HepG2 (cell line): ENCODE measurements at regions not wholly inside any gene's neighbourhood (a gene's known extent, or its start where the extent isn't known, plus 50 kb on each side); places are given as distances from the start of the nearest gene placed in this dataset.

ENCODE experiments used
- ATAC-seq: fragments of 200-7000 bp; cut with Tn5 transposase; 3 replicates; pipeline ENCODE4 v1.9.1; 2020; ENCODE audit warnings: mild to moderate bottlenecking, moderate library complexity
- BruUV-seq: library from RNA; stranded (reverse); fragments of 400-500 nt; replicated peaks from 2 replicates; lab custom pipeline; 2021; lab: Mats Ljungman, UMichigan
- CTCF ChIA-PET: fragments of 300-600 bp; formaldehyde crosslinking; extraction: SDS; loops from one replicate; lab custom pipeline; 2021; ENCODE audit warnings: low total read pairs, inconsistent platforms, low intra/inter-chr PET ratio; lab: Yijun Ruan, JAX
- POLR2A ChIA-PET: fragments of 350-600 bp; sonication (Branson Sonifier 250); formaldehyde crosslinking; loops from one replicate; lab custom pipeline; 2020; ENCODE audit warnings: antibody characterized with exemption, inconsistent platforms; lab: Yijun Ruan, JAX
- DNase-seq: peaks from one replicate; pipeline ENCODE4 v3.0.0-alpha.2; 2015; ENCODE audit warnings: low spot score
- FAIRE-seq: peaks from 3 replicates; lab custom pipeline; 2011; peaks lifted over from hg19 to GRCh38; lab: Jason Lieb, UNC
- H2AFZ ChIP-seq: one replicate; pipeline ENCODE4 v1.6.1; 2011; ENCODE audit warnings: low read length, inconsistent platforms
- H3K27ac ChIP-seq: fragments of 300-600 bp; 3 replicates; pipeline ENCODE4 v1.8.0; 2011; ENCODE audit warnings: mixed run types, mild to moderate bottlenecking, mixed read lengths, low read length, inconsistent platforms; ENCODE audit not compliant: insufficient read depth; ENCODE audit errors: extremely low read length
- H3K27me3 ChIP-seq, 2 experiments: fragments of 200-600 bp in 1 of 2; 2 replicates in 1 of 2; 3 replicates in 1 of 2; pipeline versions ENCODE4 v1.6.0 to v1.8.0; 2011; ENCODE audit warnings: low read length in 2 of 2, mild to moderate bottlenecking in 2 of 2, moderate library complexity in 2 of 2, inconsistent platforms in 1 of 2; ENCODE audit not compliant: insufficient read depth in 2 of 2, control insufficient read depth in 1 of 2
- H3K36me3 ChIP-seq, 2 experiments: fragments of 200-600 bp in 1 of 2; replicated peaks in 1 of 2; 2 replicates in 1 of 2; 3 replicates in 1 of 2; pipeline versions ENCODE4 v1.5.1 to v1.8.0; 2011; ENCODE audit warnings: low read length in 2 of 2, inconsistent platforms in 1 of 2; ENCODE audit not compliant: insufficient read depth in 2 of 2, control insufficient read depth in 1 of 2
- H3K4me1 ChIP-seq: 2 replicates; pipeline ENCODE4 v1.5.1; 2012; ENCODE audit warnings: low read length, inconsistent platforms; ENCODE audit not compliant: insufficient read depth
- H3K4me2 ChIP-seq: 2 replicates; pipeline ENCODE4 v1.6.0; 2011; ENCODE audit warnings: low read depth, low read length, inconsistent platforms
- H3K4me3 ChIP-seq, 3 experiments: fragments of 200-600 bp in 1 of 3; sonication (generic), shearing (Covaris generic) in 1 of 3; replicated peaks in 1 of 3; 2 replicates each; pipeline ENCODE4 v1.5.1; 2011 to 2016; ENCODE audit warnings: low read length in 3 of 3, inconsistent platforms in 2 of 3, low read depth in 2 of 3, mild to moderate bottlenecking in 2 of 3, control low read depth in 1 of 3, mixed read lengths in 1 of 3; ENCODE audit not compliant: insufficient read depth in 1 of 3
- H3K79me2 ChIP-seq: one replicate; pipeline ENCODE4 v1.6.1; 2011; ENCODE audit warnings: low read length, inconsistent platforms; ENCODE audit not compliant: insufficient read depth
- H3K9ac ChIP-seq: 2 replicates; pipeline ENCODE4 v1.6.0; 2011; ENCODE audit warnings: mild to moderate bottlenecking, low read depth, low read length, inconsistent platforms; ENCODE audit not compliant: insufficient read depth
- H3K9me3 ChIP-seq: 2 replicates; pipeline ENCODE4 v1.5.1; 2012; ENCODE audit warnings: mild to moderate bottlenecking, low read length
- H4K20me1 ChIP-seq: 2 replicates; pipeline ENCODE4 v1.6.0; 2011; ENCODE audit warnings: inconsistent platforms, mild to moderate bottlenecking, low read length, moderate library complexity; ENCODE audit not compliant: insufficient read depth
- NCOR1 ChIP-seq: fragments of 200-600 bp; sonication (generic); IDR thresholded peaks from 2 replicates; pipeline ENCODE4 v1.7.0; 2017; ENCODE audit warnings: antibody characterized with exemption, low read length, borderline replicate concordance
- TFDP2 ChIP-seq: sonication (generic); formaldehyde crosslinking; IDR thresholded peaks from 2 replicates; pipeline ENCODE4 v1.4.0; 2020; ENCODE audit warnings: missing genetic modification reagents
- ZKSCAN8 ChIP-seq: IDR thresholded peaks from 2 replicates; pipeline ENCODE4 v1.6.1; 2016; ENCODE audit warnings: borderline replicate concordance, missing genetic modification reagents, missing compliant biosample characterization
- WGBS: methylation state at CpG from one replicate; pipeline ENCODE4 v1.1.6; 2017; ENCODE audit warnings: low lambda C conversion rate; 5-methylcytosine and 5-hydroxymethylcytosine counted together
- in situ Hi-C: cut with HindIII; loops from 2 replicates; pipeline ENCODE4 v1.10.0; 2017; ENCODE audit warnings: low pct_unique_long_range_greater_than_20kb; ENCODE audit not compliant: extremely low pct_ligation_motif_present
- intact Hi-C: fragments of 100-400 bp; cut with micrococcal nuclease; formaldehyde crosslinking; loops from one replicate; pipeline ENCODE4 v1.10.0; 2022; ENCODE audit not compliant: unreplicated experiment
- TF ChIP-seq, protein P1 (sequence below): sonication (generic); formaldehyde crosslinking; IDR thresholded peaks from 2 replicates; pipeline ENCODE4 v1.4.0; 2020; ENCODE audit warnings: missing genetic modification reagents

- no peaks in the 10 kb centered on the region for H3K36me3 ChIP-seq
- ATAC-seq (no peak), DNase-seq (no peak), FAIRE-seq (no peak)
- no peaks in the 10 kb centered on the region for H3K9me3 ChIP-seq
- H2AFZ ChIP-seq, result no peak overlapping the region
- H3K4me1 ChIP-seq, result no peaks in the 10 kb centered on the region
- CTCF ChIA-PET, result no interaction called here
- no peak overlapping the region for H3K9ac ChIP-seq
- no TSS peak for BruUV-seq
- H3K79me2 ChIP-seq, result no peaks in the 10 kb centered on the region
- intact Hi-C loops, result no loop called here
- no peak overlapping the region for H3K27ac ChIP-seq
- H3K27me3 ChIP-seq, result peaks cover 0 to 8% of the 10 kb centered on the region in 2 experiments; a peak in 1 of 5 replicates
- H3K4me3 ChIP-seq, result no peak overlapping the region
- H3K4me2 ChIP-seq, result no peak overlapping the region
- in situ Hi-C loops, result no loop called here
- 1% methylated on average over 4 of the region's 4 CpGs for WGBS
- H4K20me1 ChIP-seq, result no peaks in the 10 kb centered on the region
- TF ChIP-seq ZKSCAN8, result no peak
- TF ChIP-seq, all 625 proteins: peak for 0
- POLR2A ChIA-PET, result no interaction called here
Observed at GRCh38 chr4:52288212-52288855, 237.2 kb downstream of the SPATA18 start.

GRCh38 chr4:52290466-52290865, 239.4 kb downstream of the SPATA18 start:
- no peak for DNase-seq

More at GRCh38 chr4:52290466-52290865, 239.4 kb downstream of the SPATA18 start:
- intact Hi-C loops (no loop called here), in situ Hi-C loops (no loop called here)
- Histone ChIP-seq H3K79me2 (no peaks in the 10 kb centered on the region), H3K9ac (no peak overlapping the region), H3K27me3 (peaks cover 0 to 8% of the 10 kb centered on the region in 2 experiments; a peak in 1 of 5 replicates), H4K20me1 (no peaks in the 10 kb centered on the region), H3K4me3 (no peak overlapping the region), H3K36me3 (no peaks in the 10 kb centered on the region), H3K9me3 (no peaks in the 10 kb centered on the region), H3K27ac (no peak overlapping the region), H3K4me2 (no peak overlapping the region), H2AFZ (no peak overlapping the region), H3K4me1 (no peaks in the 10 kb centered on the region)
- 0% methylated on average over 4 of the region's 4 CpGs for WGBS
- TF ChIP-seq NCOR1, result no peak
- TF ChIP-seq, protein P1, sequence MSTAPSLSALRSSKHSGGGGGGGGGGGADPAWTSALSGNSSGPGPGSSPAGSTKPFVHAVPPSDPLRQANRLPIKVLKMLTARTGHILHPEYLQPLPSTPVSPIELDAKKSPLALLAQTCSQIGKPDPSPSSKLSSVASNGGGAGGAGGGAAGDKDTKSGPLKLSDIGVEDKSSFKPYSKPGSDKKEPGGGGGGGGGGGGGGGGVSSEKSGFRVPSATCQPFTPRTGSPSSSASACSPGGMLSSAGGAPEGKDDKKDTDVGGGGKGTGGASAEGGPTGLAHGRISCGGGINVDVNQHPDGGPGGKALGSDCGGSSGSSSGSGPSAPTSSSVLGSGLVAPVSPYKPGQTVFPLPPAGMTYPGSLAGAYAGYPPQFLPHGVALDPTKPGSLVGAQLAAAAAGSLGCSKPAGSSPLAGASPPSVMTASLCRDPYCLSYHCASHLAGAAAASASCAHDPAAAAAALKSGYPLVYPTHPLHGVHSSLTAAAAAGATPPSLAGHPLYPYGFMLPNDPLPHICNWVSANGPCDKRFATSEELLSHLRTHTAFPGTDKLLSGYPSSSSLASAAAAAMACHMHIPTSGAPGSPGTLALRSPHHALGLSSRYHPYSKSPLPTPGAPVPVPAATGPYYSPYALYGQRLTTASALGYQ (CRISPR knock-in tag), result no peak
- no peak for TF ChIP-seq TFDP2 (CRISPR knock-in tag)
- FAIRE-seq (no peak), ATAC-seq (no peak)
- no TSS peak for BruUV-seq
- ChIA-PET CTCF (no interaction called here), POLR2A (no interaction called here)
